NCI-H187 treated with DMSO at 0.1 percent for 48 hours (cell line): ENCODE measurements at regions not wholly inside any gene's neighbourhood (a gene's known extent, or its start where the extent isn't known, plus 50 kb on each side); places are given as distances from the start of the nearest gene placed in this dataset.
"Not testable (repeated sequence)": the region's sequence is repeated elsewhere in the genome, so short reads cannot be mapped to it uniquely, and the experiment has no call there.

Source experiments
- DNase-seq: peaks from one replicate; lab custom pipeline; 2025; lab: John Stamatoyannopoulos, UW

- no peak for DNase-seq
Measured at GRCh38 chr11:121864660-121865059, 251.4 kb downstream of the BLID start.

- no peak for DNase-seq
Measured at GRCh38 chr11:121863126-121863525, 252.9 kb downstream of the BLID start.

- DNase-seq = not testable (repeated sequence)
Measured at GRCh38 chr11:121855138-121855537, 260.9 kb downstream of the BLID start.

- DNase-seq = no peak
Measured at GRCh38 chr11:121844016-121844415, 272.0 kb downstream of the BLID start.

- no peak for DNase-seq
Measured at GRCh38 chr11:121842192-121842585, 273.8 kb downstream of the BLID start.

GRCh38 chr11:121841487-121842191, 274.4 kb downstream of the BLID start:
- no peak for DNase-seq

- no peak for DNase-seq
Measured at GRCh38 chr11:121839781-121840180, 276.2 kb downstream of the BLID start.

GRCh38 chr11:121838571-121838970, 277.4 kb downstream of the BLID start:
- DNase-seq = no peak

- DNase-seq = no peak
Measured at GRCh38 chr11:121833970-121834369, 282.0 kb downstream of the BLID start.

GRCh38 chr11:121829159-121829643, 286.8 kb downstream of the BLID start:
- DNase-seq = no peak

- no peak for DNase-seq
Measured at GRCh38 chr11:121814962-121815361, 301.1 kb downstream of the BLID start.

- DNase-seq = no peak
Measured at GRCh38 chr11:121814296-121814695, 301.7 kb downstream of the BLID start.

- no peak for DNase-seq
Measured at GRCh38 chr11:121810291-121810690, 305.7 kb downstream of the BLID start.

GRCh38 chr11:121808096-121808495, 307.9 kb downstream of the BLID start:
- no peak for DNase-seq

- no peak for DNase-seq
Measured at GRCh38 chr11:121807051-121807450, 309.0 kb downstream of the BLID start.

- no peak for DNase-seq
Measured at GRCh38 chr11:121802542-121802941, 313.5 kb downstream of the BLID start.

GRCh38 chr11:121801781-121802180, 314.2 kb downstream of the BLID start:
- no peak for DNase-seq

- no peak for DNase-seq
Measured at GRCh38 chr11:121801394-121801748, 314.6 kb downstream of the BLID start.

- DNase-seq = no peak
Measured at GRCh38 chr11:121800731-121801393, 315.2 kb downstream of the BLID start.

GRCh38 chr11:121800240-121800639, 315.8 kb downstream of the BLID start:
- DNase-seq = no peak

GRCh38 chr11:121797496-121797895, 318.5 kb downstream of the BLID start:
- DNase-seq = no peak

GRCh38 chr11:121795174-121795573, 320.8 kb downstream of the BLID start:
- no peak for DNase-seq

- no peak for DNase-seq
Measured at GRCh38 chr11:121794671-121795141, 321.3 kb downstream of the BLID start.

GRCh38 chr11:121793916-121794315, 322.1 kb downstream of the BLID start:
- no peak for DNase-seq
